IMR-90 (cell line): ENCODE measurements at regions not wholly inside any gene's neighbourhood (a gene's known extent, or its start where the extent isn't known, plus 50 kb on each side); places are given as distances from the start of the nearest gene placed in this dataset.

Experiments used
- CEBPB ChIP-seq: IDR thresholded peaks from 2 replicates; pipeline ENCODE4 v1.6.1; 2012; ENCODE audit warnings: low read depth, low read length, improper control_type of control experiment
- CTCF ChIP-seq: conservative IDR thresholded peaks from 2 replicates; pipeline ENCODE4 v1.5.1; 2012; ENCODE audit warnings: mild to moderate bottlenecking, low read depth, low read length, improper control_type of control experiment
- FOS ChIP-seq: fragments of 150-350 bp; IDR thresholded peaks from 2 replicates; pipeline ENCODE4 v1.6.1; 2016; ENCODE audit warnings: low read depth, low read length
- MAZ ChIP-seq: IDR thresholded peaks from 2 replicates; pipeline ENCODE4 v1.6.1; 2012; ENCODE audit warnings: low read depth, mild to moderate bottlenecking, low read length, improper control_type of control experiment, moderate library complexity, borderline replicate concordance
- MXI1 ChIP-seq: IDR thresholded peaks from 2 replicates; pipeline ENCODE4 v1.6.1; 2012; ENCODE audit warnings: low read depth, mild to moderate bottlenecking, low read length, moderate library complexity, borderline replicate concordance
- NFE2L2 ChIP-seq: fragments of 150-350 bp; IDR thresholded peaks from 2 replicates; pipeline ENCODE4 v1.6.1; 2016; ENCODE audit warnings: low read depth, mild to moderate bottlenecking, low read length
- POLR2A ChIP-seq: IDR thresholded peaks from 2 replicates; pipeline ENCODE4 v1.6.1; 2012; ENCODE audit warnings: mild to moderate bottlenecking, low read depth, low read length
- RAD21 ChIP-seq: IDR thresholded peaks from 2 replicates; pipeline ENCODE4 v1.6.1; 2012; ENCODE audit warnings: low read length, improper control_type of control experiment
- RFX5 ChIP-seq: IDR thresholded peaks from 2 replicates; pipeline ENCODE4 v1.8.0; 2012; ENCODE audit warnings: low read depth, mild to moderate bottlenecking, low read length, moderate library complexity
- SMC3 ChIP-seq: fragments of 150-350 bp; IDR thresholded peaks from 2 replicates; pipeline ENCODE4 v1.6.1; 2016; ENCODE audit warnings: low read depth, mild to moderate bottlenecking, antibody characterized with exemption, low read length, moderate library complexity
- USF2 ChIP-seq: fragments of 150-350 bp; IDR thresholded peaks from 2 replicates; pipeline ENCODE4 v1.6.1; 2017; ENCODE audit warnings: mild to moderate bottlenecking, antibody characterized with exemption, low read length, low read depth

GRCh38 chr10:78800006-78800405 is 268.8 kb upstream of the ZMIZ1 start:
- no peak for TF ChIP-seq SMC3
- no peak for TF ChIP-seq POLR2A
- no peak for TF ChIP-seq RFX5
- no peak for TF ChIP-seq NFE2L2
- no peak for TF ChIP-seq FOS
- TF ChIP-seq CTCF: no peak
- TF ChIP-seq RAD21: no peak
- no peak for TF ChIP-seq CEBPB
- TF ChIP-seq USF2: no peak
- no peak for TF ChIP-seq MXI1
- TF ChIP-seq MAZ: no peak
